ENCODE measurements at regions not wholly inside any gene's neighbourhood (a gene's known extent, or its start where the extent isn't known, plus 50 kb on each side); places are given as distances from the start of the nearest gene placed in this dataset.

GRCh38 chr6:67265996-67266921 lies 1368.8 kb upstream of the ADGRB3 start:
- no peaks in the 10 kb centered on the region for H3K36me3 ChIP-seq (ENCODE audit: control insufficient read depth in 2 of 2, insufficient read depth in 2 of 2, low read length in 1 of 2)
- CTCF ChIA-PET: no interaction called here
- H2AFZ ChIP-seq (ENCODE audit: control insufficient read depth, low read depth, low read length): no peak overlapping the region
- H3K4me1 ChIP-seq (ENCODE audit: control insufficient read depth, insufficient read depth, low read length): no peaks in the 10 kb centered on the region
- H3K9me3 ChIP-seq (replicated peaks; ENCODE audit: control insufficient read depth, insufficient read depth, low read length): no peaks in the 10 kb centered on the region
- ATAC-seq (no peak), FAIRE-seq (no peak), DNase-seq (ENCODE audit: low read depth, low spot score) (no peak)
- no TSS peak for BruUV-seq (replicated peaks)
- no peaks in the 10 kb centered on the region for H3K27me3 ChIP-seq (replicated peaks in 1 of 2; ENCODE audit: control insufficient read depth in 2 of 2, insufficient read depth in 2 of 2, low read length in 1 of 2)
- H3K27ac ChIP-seq (ENCODE audit: control insufficient read depth, insufficient read depth): no peak overlapping the region
- H3K4me2 ChIP-seq (ENCODE audit: control insufficient read depth, insufficient read depth): no peak overlapping the region
- H3K79me2 ChIP-seq (ENCODE audit: control insufficient read depth, insufficient read depth, low read length): no peaks in the 10 kb centered on the region
- H4K20me1 ChIP-seq (ENCODE audit: control insufficient read depth, insufficient read depth): no peaks in the 10 kb centered on the region
- RAD21 ChIA-PET (ENCODE audit: unreplicated experiment): no interaction called here
- POLR2A ChIA-PET: no interaction called here
- intact Hi-C loops (cut with micrococcal nuclease; ENCODE audit: unreplicated experiment): no loop called here
- SMC1A ChIA-PET (ENCODE audit: uncharacterized antibody, unreplicated experiment): no interaction called here
- H3K9ac ChIP-seq (ENCODE audit: control insufficient read depth, insufficient read depth, low read length): no peak overlapping the region
- in situ Hi-C loops (cut with MboI): no loop called here
- no peak overlapping the region for H3K4me3 ChIP-seq
- 47% methylated on average over 20 of the region's 20 CpGs for WGBS (ENCODE audit: insufficient coverage, insufficient replicate concordance, low lambda C conversion rate, missing lambda C conversion rate)
- TF ChIP-seq CTCF (IDR thresholded peaks at IDR 0.05 in 2 of 3, conservative IDR thresholded peaks at IDR 0.05 in 1 of 3; ENCODE audit: control insufficient read depth in 2 of 3, extremely low read depth in 1 of 3, insufficient read depth in 1 of 3, low read depth in 3 of 3, low read length in 3 of 3) (no peak), ESRRA (IDR thresholded peaks at IDR 0.05; ENCODE audit: low read length) (no peak), STAT3 (IDR thresholded peaks at IDR 0.05; ENCODE audit: low read depth, low read length) (no peak), E2F8 (IDR thresholded peaks at IDR 0.05; ENCODE audit: low read depth, partially characterized antibody) (no peak), POLR2A (IDR thresholded peaks at IDR 0.05; ENCODE audit: low read depth, low read length) (no peak), WRNIP1 (IDR thresholded peaks at IDR 0.05; ENCODE audit: borderline replicate concordance, low read depth, low read length) (no peak), CUX1 (IDR thresholded peaks at IDR 0.05; ENCODE audit: insufficient replicate concordance, low read depth, low read length) (no peak), KDM1A (IDR thresholded peaks at IDR 0.05; ENCODE audit: borderline replicate concordance) (no peak), NRF1 (conservative IDR thresholded peaks at IDR 0.05; ENCODE audit: low read depth, low read length) (no peak), DPF2 (IDR thresholded peaks at IDR 0.05) (no peak), ZBED1 (IDR thresholded peaks at IDR 0.05; ENCODE audit: borderline replicate concordance) (no peak), ZNF622 (IDR thresholded peaks at IDR 0.05) (no peak), ASH2L (IDR thresholded peaks at IDR 0.05; ENCODE audit: borderline replicate concordance, low read depth) (no peak), RUNX3 (IDR thresholded peaks at IDR 0.05; ENCODE audit: low read length) (no peak), RAD51 (IDR thresholded peaks at IDR 0.05) (no peak), BCL11A (IDR thresholded peaks at IDR 0.05; ENCODE audit: low read depth, low read length) (no peak)
